NCI-H2171 (cell line): ENCODE measurements at regions not wholly inside any gene's neighbourhood (a gene's known extent, or its start where the extent isn't known, plus 50 kb on each side); places are given as distances from the start of the nearest gene placed in this dataset.
"Not testable (repeated sequence)": the region's sequence is repeated elsewhere in the genome, so short reads cannot be mapped to it uniquely, and the experiment has no call there.

Source experiments
- DNase-seq: peaks from one replicate; lab custom pipeline; 2025; lab: John Stamatoyannopoulos, UW

DNA sequence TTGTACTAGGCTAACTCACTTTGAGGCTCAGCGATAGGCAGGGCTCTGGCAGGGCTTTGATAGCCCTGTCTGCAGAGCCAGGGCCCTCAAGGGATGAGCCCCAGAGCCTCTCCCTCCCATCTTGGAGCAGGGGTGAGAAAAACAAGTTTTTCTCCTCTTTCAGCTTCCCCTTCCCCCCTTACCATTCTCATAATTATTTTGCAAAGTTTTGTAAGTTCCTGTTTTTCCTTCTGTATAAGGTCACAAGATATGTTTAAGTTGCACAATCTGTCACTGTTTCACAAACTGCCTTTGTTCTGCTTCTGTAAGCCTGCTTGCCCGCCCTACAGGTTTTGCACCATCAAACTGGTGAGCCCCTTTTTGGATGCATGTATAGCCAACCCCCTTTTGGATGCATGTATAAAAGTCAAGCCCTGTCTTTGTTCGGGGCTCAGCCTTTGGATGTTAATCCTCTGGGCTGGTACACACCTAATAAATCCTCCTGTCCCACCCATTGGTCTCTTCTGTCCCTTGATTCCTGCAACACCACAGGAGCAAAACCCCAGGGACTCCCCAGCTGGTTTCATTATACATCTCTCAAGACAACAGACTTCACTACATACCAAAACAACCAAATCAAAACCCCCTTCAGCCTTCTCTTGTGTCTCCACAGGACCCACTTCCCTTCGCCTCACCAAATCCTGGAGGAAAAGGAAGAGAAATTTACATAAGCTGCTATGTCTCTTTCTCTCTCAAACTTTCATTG lies 52.5 kb upstream of the RESF1 start:
- no peak for DNase-seq

GRCh38 chr12:31903025-31903424 lies 56.2 kb upstream of the RESF1 start:
- no peak for DNase-seq

DNA sequence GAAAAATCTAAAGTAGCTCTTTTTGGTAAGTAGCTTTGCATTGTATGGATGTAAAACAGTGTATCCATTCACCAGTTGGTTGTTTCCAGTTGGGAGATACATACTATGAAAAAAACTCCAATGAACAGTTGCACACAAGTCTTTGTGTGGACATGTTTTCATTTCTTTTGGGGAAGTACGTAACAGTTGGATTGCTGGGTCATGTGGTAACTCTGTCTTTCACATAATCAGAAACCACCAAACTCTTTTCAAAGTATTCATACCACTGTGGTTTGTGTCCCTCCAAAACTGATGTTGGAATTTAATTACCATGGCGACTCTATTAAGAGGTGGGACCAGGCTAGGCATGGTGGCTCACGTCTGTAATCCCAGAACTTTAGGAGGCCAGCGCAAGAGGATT lies 58.9 kb upstream of the RESF1 start:
- no peak for DNase-seq

DNA sequence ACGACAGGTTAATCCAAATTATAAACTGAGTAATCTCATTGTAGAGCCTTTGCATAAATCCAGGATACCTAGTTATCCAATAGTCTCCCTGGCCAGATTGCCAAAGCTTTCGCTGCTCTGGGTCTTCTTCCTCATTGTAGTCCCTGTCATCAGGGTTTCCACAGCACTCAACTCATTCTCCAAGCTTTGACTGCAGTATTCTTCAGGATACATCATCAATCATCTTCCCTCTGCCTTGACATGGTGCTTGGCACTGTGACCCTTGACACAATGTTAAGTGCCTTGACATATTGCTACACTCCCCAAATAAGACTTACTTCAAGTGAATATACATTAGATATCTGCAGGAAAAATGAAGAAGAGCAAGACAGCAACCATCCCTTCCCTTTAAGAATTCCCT lies 60.1 kb upstream of the RESF1 start:
- no peak for DNase-seq

GRCh38 chr12:31897781-31898503 lies 61.3 kb upstream of the RESF1 start:
- peak; percentile 66 for DNase-seq

DNA sequence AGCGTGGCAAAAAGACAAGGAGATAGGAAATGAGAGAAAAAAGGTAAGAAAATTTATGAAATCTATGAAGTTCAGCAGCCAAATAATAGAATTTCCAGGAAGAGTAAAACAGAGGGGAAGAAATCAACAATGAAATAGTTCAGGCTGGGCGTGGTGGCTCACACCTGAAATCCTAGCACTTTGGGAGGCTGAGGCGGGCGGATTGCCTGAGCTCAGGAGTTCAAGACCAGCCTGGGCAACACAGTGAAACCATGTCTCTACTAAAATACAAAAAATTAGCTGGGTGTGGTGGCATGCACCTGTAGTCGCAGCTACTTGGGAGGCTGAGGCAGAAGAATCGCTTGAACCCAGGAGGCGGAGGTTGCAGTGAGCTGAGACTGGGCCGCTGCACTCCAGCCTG lies 62.1 kb upstream of the RESF1 start:
- DNase-seq: not testable (repeated sequence)

GRCh38 chr12:31896514-31897039 lies 62.6 kb upstream of the RESF1 start:
- no peak for DNase-seq

- DNase-seq: no peak
Observed at GRCh38 chr12:31895449-31896150, 63.6 kb upstream of the RESF1 start.

DNA sequence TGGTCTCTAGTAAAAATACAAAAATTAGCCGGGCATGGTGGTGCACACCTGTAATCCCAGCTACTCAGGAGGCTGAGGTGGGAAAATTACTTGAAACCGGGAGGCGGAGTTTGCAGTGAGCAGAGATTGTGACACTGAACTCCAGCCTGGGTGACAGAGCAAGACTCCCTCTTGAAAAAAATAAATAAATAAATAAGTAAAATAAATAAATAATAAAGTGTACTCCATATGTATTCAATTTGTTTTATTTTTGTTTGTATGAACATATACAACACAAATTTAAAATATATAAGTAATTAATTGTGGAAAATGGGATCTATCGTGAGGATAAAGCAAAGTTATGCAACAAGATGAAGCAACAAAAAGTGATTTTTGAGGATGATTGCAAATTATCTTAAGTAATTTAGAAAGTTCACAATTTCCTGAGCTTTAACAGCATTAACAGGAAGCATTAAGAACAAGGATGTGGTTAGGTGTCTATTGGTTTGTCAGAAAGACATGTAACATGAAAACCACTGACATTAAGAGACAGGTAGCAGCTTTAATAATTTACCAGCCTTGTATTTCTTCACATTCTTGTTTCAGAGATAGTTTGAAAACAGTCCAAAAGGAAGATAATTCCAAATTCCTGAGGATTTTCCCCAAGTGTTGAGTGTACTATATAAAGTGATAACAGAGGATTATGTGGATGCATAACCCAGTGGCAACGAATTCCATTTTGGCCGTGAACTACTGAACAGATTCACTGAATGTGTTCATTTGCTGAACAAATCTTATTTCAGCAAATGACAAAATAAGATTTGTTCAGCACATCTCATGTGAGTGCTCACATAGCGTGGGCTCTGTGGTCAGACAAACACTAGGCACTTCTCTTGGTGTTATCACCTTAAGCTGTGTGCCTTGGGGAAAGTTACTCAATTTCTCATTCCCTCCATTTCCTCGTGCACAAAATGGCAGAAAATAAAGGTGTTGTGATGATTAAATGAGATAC lies 68.6 kb upstream of the RESF1 start:
- DNase-seq: no peak

DNA sequence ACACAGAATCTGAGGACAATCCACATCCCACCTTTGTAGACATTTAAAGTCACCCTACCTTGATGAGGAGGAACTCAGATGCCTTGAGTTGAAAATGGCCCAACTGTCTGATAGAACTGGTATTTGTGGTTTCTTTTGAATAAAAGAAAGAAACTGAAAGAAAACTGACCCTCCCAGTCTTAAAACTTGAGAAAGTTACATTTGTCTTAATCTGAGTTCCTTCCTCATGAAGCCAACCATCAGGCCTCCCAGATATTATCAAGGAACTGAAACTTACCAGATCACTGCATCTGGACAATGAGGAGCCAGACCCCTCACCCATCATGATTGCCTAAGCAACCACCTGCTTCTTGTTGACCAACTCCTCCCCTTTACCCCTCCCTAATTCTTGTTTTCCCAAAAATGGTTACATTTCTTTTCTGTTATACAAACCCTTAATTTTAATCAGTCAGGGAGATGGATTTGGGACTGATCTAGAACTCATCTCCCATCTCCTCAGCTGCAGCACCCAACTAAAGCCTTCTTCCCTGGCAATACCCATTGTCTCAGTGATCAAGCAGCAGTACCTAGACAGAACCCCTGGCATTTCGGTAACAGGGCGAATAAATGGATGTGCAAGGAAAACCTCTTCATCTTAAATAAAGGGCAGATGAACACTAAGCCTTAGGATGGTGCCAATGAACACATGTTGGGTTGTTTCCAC lies 72.0 kb upstream of the RESF1 start:
- no peak for DNase-seq

- not testable (repeated sequence) for DNase-seq
Observed at GRCh38 chr12:31882682-31883081, 76.5 kb upstream of the RESF1 start.

DNA sequence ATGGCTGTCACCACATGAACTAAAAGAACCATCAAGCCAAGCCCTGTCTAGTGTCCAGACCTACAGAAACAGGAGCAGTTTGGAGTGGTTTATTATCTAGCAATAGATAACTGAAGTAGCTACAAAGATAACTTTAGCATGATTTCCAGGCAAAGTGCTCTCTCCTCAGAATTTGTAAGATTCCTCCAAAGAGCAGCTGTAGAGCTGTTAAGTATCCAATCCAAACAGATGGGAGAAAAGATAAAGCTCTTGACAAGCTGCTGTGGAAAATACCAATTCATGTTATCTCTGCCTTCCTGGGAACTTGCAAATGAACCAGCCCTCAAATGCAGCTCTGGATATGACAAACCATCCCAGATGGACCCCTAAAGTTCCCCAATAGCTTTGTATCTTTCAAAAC lies 78.9 kb upstream of the RESF1 start:
- peak; percentile 34 for DNase-seq

DNA sequence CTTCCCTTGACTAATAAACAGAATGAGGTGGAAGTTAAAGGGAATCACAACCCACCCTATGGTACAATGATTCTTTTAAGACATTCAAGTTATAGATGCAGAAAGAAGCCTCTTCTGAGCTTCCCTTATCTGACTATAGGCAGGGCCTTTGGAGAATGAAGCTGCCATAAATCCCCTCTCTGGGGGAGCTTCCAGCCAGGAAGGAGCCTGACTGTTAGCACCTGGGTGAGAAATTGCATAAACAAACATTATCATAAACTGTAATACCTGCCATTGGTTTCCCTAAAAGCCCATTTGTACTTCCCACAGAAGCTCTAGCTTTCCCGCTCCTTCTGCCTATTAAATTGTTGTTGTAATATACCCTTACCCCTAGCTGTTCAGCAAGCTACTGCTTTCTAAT lies 81.3 kb upstream of the RESF1 start:
- no peak for DNase-seq

GRCh38 chr12:31876568-31877424 lies 82.4 kb upstream of the RESF1 start:
- DNase-seq: no peak

- no peak for DNase-seq
Observed at GRCh38 chr12:31875609-31875964, 83.6 kb upstream of the RESF1 start.

GRCh38 chr12:31874961-31875608 lies 84.1 kb upstream of the RESF1 start:
- no peak for DNase-seq

DNA sequence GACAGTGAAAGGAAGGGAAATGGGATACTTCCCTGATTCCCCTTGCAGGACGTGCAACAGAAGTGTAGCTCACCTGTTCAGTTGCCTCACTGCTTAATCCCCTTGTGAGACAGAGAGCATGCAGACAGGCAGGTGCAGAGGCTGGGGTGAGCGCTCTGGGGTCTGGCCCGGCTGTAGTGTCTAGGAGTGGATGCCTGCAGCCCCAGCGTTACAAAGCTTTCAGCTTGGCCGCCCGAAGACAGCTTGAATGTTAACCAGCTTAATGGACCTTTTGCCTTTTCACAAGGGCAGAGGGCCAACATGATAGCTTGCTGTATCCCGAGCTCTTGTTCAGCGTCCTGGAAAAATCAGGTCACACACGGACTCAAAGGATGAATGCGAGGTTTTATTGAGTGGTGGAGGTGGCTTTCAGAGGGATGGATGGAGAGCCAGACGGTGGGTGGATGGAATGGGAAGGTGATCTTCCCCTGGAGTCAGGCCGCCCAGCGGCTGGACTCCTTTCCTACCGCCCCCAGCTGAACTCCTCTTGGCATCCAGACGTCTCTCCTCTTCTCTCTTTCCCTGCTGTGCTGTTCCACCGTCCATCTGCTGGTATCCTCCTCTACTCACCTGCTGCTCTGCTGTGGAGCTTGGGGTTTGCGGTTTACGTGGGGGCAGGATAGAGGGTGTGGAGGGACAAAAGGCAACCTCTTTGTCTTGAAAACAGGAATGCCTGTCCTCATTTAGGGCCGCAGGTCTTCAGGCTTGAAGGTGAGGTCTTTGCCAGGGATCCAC lies 86.2 kb upstream of the RESF1 start:
- DNase-seq: no peak

DNA sequence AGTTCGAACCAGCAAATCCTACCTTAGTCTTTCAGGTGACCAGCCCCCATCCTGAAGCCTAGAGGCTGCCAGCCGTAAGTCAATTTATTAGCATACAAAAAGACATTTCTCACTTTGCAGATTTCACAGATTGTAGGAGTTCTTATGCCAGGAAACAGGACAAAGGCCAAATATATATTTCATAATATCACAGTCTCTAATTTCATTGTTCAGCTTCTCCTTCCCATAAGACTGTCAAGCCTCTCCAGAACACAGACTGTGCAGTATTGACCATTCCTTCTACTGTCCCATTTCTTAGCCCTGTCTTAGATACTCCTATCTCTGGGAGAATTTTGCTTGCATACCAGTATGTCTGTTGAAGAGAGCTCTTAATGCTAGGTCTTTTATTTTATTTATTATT lies 89.2 kb upstream of the RESF1 start:
- DNase-seq: no peak

DNA sequence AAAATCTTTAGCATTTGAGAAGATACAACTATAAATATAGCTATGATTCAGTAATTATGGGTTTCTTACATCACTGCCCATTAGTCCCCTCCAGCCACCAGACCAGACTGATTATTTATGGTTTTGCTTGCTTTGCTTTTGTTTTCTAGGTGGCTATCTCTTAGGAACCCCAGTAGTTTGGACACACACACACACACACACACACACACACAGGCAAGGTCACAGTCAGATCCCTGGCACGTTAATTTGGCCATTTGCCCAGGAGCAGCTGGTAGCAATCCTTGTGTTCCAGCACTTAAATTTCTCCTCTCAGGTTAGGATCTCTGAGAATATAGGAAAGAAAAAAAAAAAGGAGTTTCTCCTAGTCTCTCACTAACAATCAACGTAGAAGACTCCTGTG lies 90.2 kb upstream of the RESF1 start:
- peak; percentile 68 for DNase-seq
